ENCODE measurements at regions not wholly inside any gene's neighbourhood (a gene's known extent, or its start where the extent isn't known, plus 50 kb on each side); places are given as distances from the start of the nearest gene placed in this dataset.

DNA sequence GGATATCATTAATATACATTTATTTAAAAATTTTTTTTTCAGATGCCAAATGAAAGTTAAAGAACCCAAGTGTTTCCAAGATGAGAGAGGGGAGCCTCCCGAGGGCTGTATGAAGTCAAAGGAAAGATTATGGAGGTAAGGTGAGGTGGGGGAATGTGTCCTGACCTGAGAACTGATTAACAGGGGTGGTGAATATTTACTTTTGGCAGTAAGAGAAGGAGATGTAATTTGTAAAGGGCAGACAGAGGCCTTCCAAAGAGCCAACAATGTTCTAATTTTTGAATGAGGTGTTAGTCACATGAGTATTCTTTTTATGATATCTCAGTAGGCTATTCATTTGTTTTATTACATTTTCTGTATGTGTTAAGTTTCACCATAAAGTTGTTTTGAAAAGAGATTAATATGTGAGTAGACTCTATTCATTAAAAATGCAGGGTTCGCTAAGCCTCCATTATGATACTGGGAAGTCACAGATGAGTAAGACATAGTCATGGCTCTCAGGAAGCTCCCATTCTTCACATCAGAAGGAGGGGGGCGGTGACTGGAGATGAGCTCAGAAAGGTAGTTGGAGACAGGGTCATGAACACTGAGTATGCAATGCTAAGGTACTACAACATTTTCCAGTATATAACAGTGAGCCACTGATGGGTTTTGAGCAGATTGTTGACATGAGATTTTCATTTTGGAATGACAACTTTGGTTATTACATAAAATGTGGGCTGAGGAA, 62.4 kb upstream of the TNFSF18 start:
- Histone ChIP-seq H4K20me1 (ENCODE audit: control insufficient read depth, insufficient read depth) (no peaks in the 10 kb centered on the region), H2AFZ (ENCODE audit: control insufficient read depth, low read depth, low read length) (no peak overlapping the region), H3K27ac (ENCODE audit: control insufficient read depth, insufficient read depth) (no peak overlapping the region), H3K4me2 (ENCODE audit: control insufficient read depth, insufficient read depth) (no peak overlapping the region), H3K4me3 (no peak overlapping the region), H3K36me3 (ENCODE audit: control insufficient read depth in 2 of 2, insufficient read depth in 2 of 2, low read length in 1 of 2) (no peaks in the 10 kb centered on the region), H3K4me1 (ENCODE audit: control insufficient read depth, insufficient read depth, low read length) (peaks cover 11% of the 10 kb centered on the region), H3K79me2 (ENCODE audit: control insufficient read depth, insufficient read depth, low read length) (no peaks in the 10 kb centered on the region), H3K27me3 (replicated peaks in 1 of 2; ENCODE audit: control insufficient read depth in 2 of 2, insufficient read depth in 2 of 2, low read length in 1 of 2) (0 out of 4 replicates have a peak, but pooled peaks cover 0 to 2% of the 10 kb centered on the region in 2 experiments), H3K9me3 (replicated peaks; ENCODE audit: control insufficient read depth, insufficient read depth, low read length) (peaks cover under 1% of the 10 kb centered on the region; the same call in 2 of the 3 replicates), H3K9ac (ENCODE audit: control insufficient read depth, insufficient read depth, low read length) (no peak overlapping the region)
- 48% methylated on average over 3 of the region's 3 CpGs for WGBS (ENCODE audit: insufficient coverage, insufficient replicate concordance, low lambda C conversion rate, missing lambda C conversion rate)
- ChIA-PET RAD21 (ENCODE audit: unreplicated experiment) (interaction anchor here (1.3 kb wide), 1 partner anchor 287 kb away, joined by 4 read pairs; no protein-coding TSS in a partner anchor), CTCF (no interaction called here), POLR2A (no interaction called here), SMC1A (ENCODE audit: uncharacterized antibody, unreplicated experiment) (interaction anchor here (1.0 kb wide), 1 partner anchor 182 kb away, joined by 3 read pairs; no protein-coding TSS in a partner anchor)
- DNase-seq (ENCODE audit: low read depth, low spot score) (no peak), ATAC-seq (no peak), FAIRE-seq (no peak)
- TF ChIP-seq YBX1 (IDR thresholded peaks at IDR 0.05) (no peak), NR2C2 (IDR thresholded peaks at IDR 0.05; ENCODE audit: borderline replicate concordance, control insufficient read depth, insufficient read length, low read depth) (no peak), NFYA (IDR thresholded peaks at IDR 0.05; ENCODE audit: borderline replicate concordance, low read depth, low read length) (no peak), MYB (IDR thresholded peaks at IDR 0.05; ENCODE audit: borderline replicate concordance, low read depth, low read length) (no peak), MTA3 (IDR thresholded peaks at IDR 0.05; ENCODE audit: borderline replicate concordance, low read length) (no peak), IKZF1 (conservative IDR thresholded peaks at IDR 0.05) (no peak), YY1 (IDR thresholded peaks at IDR 0.05; ENCODE audit: low read depth, low read length) (no peak), PML (IDR thresholded peaks at IDR 0.05; ENCODE audit: low read length) (no peak)
- TF ChIP-seq, protein P1, sequence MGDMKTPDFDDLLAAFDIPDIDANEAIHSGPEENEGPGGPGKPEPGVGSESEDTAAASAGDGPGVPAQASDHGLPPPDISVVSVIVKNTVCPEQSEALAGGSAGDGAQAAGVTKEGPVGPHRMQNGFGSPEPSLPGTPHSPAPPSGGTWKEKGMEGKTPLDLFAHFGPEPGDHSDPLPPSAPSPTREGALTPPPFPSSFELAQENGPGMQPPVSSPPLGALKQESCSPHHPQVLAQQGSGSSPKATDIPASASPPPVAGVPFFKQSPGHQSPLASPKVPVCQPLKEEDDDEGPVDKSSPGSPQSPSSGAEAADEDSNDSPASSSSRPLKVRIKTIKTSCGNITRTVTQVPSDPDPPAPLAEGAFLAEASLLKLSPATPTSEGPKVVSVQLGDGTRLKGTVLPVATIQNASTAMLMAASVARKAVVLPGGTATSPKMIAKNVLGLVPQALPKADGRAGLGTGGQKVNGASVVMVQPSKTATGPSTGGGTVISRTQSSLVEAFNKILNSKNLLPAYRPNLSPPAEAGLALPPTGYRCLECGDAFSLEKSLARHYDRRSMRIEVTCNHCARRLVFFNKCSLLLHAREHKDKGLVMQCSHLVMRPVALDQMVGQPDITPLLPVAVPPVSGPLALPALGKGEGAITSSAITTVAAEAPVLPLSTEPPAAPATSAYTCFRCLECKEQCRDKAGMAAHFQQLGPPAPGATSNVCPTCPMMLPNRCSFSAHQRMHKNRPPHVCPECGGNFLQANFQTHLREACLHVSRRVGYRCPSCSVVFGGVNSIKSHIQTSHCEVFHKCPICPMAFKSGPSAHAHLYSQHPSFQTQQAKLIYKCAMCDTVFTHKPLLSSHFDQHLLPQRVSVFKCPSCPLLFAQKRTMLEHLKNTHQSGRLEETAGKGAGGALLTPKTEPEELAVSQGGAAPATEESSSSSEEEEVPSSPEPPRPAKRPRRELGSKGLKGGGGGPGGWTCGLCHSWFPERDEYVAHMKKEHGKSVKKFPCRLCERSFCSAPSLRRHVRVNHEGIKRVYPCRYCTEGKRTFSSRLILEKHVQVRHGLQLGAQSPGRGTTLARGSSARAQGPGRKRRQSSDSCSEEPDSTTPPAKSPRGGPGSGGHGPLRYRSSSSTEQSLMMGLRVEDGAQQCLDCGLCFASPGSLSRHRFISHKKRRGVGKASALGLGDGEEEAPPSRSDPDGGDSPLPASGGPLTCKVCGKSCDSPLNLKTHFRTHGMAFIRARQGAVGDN (IDR thresholded peaks at IDR 0.05) = no peak
- TF ChIP-seq, protein P2, sequence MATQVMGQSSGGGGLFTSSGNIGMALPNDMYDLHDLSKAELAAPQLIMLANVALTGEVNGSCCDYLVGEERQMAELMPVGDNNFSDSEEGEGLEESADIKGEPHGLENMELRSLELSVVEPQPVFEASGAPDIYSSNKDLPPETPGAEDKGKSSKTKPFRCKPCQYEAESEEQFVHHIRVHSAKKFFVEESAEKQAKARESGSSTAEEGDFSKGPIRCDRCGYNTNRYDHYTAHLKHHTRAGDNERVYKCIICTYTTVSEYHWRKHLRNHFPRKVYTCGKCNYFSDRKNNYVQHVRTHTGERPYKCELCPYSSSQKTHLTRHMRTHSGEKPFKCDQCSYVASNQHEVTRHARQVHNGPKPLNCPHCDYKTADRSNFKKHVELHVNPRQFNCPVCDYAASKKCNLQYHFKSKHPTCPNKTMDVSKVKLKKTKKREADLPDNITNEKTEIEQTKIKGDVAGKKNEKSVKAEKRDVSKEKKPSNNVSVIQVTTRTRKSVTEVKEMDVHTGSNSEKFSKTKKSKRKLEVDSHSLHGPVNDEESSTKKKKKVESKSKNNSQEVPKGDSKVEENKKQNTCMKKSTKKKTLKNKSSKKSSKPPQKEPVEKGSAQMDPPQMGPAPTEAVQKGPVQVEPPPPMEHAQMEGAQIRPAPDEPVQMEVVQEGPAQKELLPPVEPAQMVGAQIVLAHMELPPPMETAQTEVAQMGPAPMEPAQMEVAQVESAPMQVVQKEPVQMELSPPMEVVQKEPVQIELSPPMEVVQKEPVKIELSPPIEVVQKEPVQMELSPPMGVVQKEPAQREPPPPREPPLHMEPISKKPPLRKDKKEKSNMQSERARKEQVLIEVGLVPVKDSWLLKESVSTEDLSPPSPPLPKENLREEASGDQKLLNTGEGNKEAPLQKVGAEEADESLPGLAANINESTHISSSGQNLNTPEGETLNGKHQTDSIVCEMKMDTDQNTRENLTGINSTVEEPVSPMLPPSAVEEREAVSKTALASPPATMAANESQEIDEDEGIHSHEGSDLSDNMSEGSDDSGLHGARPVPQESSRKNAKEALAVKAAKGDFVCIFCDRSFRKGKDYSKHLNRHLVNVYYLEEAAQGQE (IDR thresholded peaks at IDR 0.05; ENCODE audit: low read depth, low read length) = no peak
- TF ChIP-seq, protein P3, sequence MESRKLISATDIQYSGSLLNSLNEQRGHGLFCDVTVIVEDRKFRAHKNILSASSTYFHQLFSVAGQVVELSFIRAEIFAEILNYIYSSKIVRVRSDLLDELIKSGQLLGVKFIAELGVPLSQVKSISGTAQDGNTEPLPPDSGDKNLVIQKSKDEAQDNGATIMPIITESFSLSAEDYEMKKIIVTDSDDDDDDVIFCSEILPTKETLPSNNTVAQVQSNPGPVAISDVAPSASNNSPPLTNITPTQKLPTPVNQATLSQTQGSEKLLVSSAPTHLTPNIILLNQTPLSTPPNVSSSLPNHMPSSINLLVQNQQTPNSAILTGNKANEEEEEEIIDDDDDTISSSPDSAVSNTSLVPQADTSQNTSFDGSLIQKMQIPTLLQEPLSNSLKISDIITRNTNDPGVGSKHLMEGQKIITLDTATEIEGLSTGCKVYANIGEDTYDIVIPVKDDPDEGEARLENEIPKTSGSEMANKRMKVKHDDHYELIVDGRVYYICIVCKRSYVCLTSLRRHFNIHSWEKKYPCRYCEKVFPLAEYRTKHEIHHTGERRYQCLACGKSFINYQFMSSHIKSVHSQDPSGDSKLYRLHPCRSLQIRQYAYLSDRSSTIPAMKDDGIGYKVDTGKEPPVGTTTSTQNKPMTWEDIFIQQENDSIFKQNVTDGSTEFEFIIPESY (IDR thresholded peaks at IDR 0.05) = no peak
- in situ Hi-C loops (cut with MboI) (no loop called here), intact Hi-C loops (cut with micrococcal nuclease; ENCODE audit: unreplicated experiment) (no loop called here)
- no TSS peak for BruUV-seq (replicated peaks)

Measured in GM12878 (cell line).